NB4 (cell line): ENCODE measurements at regions not wholly inside any gene's neighbourhood (a gene's known extent, or its start where the extent isn't known, plus 50 kb on each side); places are given as distances from the start of the nearest gene placed in this dataset.
"Not testable (repeated sequence)": the region's sequence is repeated elsewhere in the genome, so short reads cannot be mapped to it uniquely, and the experiment has no call there.

ENCODE experiments used
- DNase-seq: peaks from one replicate; pipeline ENCODE4 v3.0.0; 2010; ENCODE audit warnings: low read depth
- H3K4me3 ChIP-seq: one replicate; pipeline ENCODE4 v1.5.1; 2011; ENCODE audit warnings: mild to moderate bottlenecking, low read depth, low read length, moderate library complexity
- CTCF ChIP-seq: IDR thresholded peaks from one replicate; pipeline ENCODE4 v1.5.1; 2012; ENCODE audit warnings: low read depth, low read length
- MAX ChIP-seq: IDR thresholded peaks from 2 replicates; pipeline ENCODE4 v1.6.1; 2011; ENCODE audit warnings: low read depth, low read length
- MYC ChIP-seq: IDR thresholded peaks from 2 replicates; pipeline ENCODE4 v1.6.1; 2011; ENCODE audit warnings: low read depth, low read length
- POLR2A ChIP-seq: IDR thresholded peaks from 2 replicates; pipeline ENCODE4 v1.6.1; 2011; ENCODE audit warnings: mild to moderate bottlenecking; ENCODE audit not compliant: insufficient read length; ENCODE audit errors: extremely low read depth

GRCh38 chr6:119497988-119498727, 148.6 kb upstream of the MAN1A1 start:
- H3K4me3 ChIP-seq, result no peak overlapping the region
- TF ChIP-seq POLR2A (no peak), MYC (no peak), CTCF (no peak), MAX (no peak)
- DNase-seq, result no peak

- H3K4me3 ChIP-seq, result no peak overlapping the region
- DNase-seq, result no peak
- TF ChIP-seq CTCF (no peak), MYC (no peak), MAX (no peak), POLR2A (no peak)
These were observed 145.7 kb upstream of the MAN1A1 start for GRCh38 chr6:119495230-119495683.

GRCh38 chr6:119493980-119494379, 144.4 kb upstream of the MAN1A1 start:
- no peak for DNase-seq
- no peak overlapping the region for H3K4me3 ChIP-seq
- no peak for TF ChIP-seq POLR2A
- TF ChIP-seq MAX, result no peak
- no peak for TF ChIP-seq MYC
- no peak for TF ChIP-seq CTCF

- not testable (repeated sequence) for H3K4me3 ChIP-seq, DNase-seq
These were observed 141.6 kb upstream of the MAN1A1 start for GRCh38 chr6:119491112-119491511.

GRCh38 chr6:119490050-119490449, 140.5 kb upstream of the MAN1A1 start:
- DNase-seq, H3K4me3 ChIP-seq: not testable (repeated sequence)

GRCh38 chr6:119484598-119484997, 135.0 kb upstream of the MAN1A1 start:
- no peak for DNase-seq
- TF ChIP-seq MAX (no peak), POLR2A (no peak), CTCF (no peak), MYC (no peak)
- no peak overlapping the region for H3K4me3 ChIP-seq

- H3K4me3 ChIP-seq, result no peak overlapping the region
- TF ChIP-seq CTCF (no peak), MYC (no peak), MAX (no peak), POLR2A (no peak)
- DNase-seq, result no peak
These were observed 134.3 kb upstream of the MAN1A1 start for GRCh38 chr6:119483908-119484307.
